ENCODE measurements at regions not wholly inside any gene's neighbourhood (a gene's known extent, or its start where the extent isn't known, plus 50 kb on each side); places are given as distances from the start of the nearest gene placed in this dataset.

DNA sequence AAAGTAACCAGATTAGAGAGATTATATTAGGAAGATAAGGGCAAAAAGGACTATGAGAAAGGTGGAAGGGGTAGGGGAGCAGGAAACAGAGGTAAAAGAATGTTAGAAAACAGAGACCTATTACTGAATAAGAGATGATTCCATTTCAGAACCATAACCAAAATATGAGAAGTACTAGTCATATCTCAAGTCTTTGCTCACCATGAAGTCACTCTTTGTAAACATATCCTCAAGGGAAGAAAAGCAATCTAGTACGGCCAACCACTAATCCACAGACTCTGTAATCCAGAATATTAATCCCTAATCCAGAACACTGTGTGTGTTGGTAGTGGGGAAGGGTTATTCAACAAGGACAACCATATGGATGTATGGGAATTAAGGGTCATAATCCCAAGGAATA is 92.0 kb downstream of the CDCA7 start:
- TF ChIP-seq MYC (IDR thresholded peaks at IDR 0.05; ENCODE audit: low read depth, low read length): no peak
- TF ChIP-seq, protein P1, sequence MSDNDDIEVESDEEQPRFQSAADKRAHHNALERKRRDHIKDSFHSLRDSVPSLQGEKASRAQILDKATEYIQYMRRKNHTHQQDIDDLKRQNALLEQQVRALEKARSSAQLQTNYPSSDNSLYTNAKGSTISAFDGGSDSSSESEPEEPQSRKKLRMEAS (IDR thresholded peaks at IDR 0.05; ENCODE audit: low read depth, low read length): no peak
- TF ChIP-seq POLR2A (IDR thresholded peaks at IDR 0.05; ENCODE audit: extremely low read depth, insufficient read length): no peak
- TF ChIP-seq, protein P2, sequence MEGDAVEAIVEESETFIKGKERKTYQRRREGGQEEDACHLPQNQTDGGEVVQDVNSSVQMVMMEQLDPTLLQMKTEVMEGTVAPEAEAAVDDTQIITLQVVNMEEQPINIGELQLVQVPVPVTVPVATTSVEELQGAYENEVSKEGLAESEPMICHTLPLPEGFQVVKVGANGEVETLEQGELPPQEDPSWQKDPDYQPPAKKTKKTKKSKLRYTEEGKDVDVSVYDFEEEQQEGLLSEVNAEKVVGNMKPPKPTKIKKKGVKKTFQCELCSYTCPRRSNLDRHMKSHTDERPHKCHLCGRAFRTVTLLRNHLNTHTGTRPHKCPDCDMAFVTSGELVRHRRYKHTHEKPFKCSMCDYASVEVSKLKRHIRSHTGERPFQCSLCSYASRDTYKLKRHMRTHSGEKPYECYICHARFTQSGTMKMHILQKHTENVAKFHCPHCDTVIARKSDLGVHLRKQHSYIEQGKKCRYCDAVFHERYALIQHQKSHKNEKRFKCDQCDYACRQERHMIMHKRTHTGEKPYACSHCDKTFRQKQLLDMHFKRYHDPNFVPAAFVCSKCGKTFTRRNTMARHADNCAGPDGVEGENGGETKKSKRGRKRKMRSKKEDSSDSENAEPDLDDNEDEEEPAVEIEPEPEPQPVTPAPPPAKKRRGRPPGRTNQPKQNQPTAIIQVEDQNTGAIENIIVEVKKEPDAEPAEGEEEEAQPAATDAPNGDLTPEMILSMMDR (IDR thresholded peaks at IDR 0.05; ENCODE audit: low read depth, low read length): no peak
- no peak for DNase-seq (ENCODE audit: low read depth)
- H3K4me3 ChIP-seq (ENCODE audit: low read depth, low read length): no peak overlapping the region

DNA sequence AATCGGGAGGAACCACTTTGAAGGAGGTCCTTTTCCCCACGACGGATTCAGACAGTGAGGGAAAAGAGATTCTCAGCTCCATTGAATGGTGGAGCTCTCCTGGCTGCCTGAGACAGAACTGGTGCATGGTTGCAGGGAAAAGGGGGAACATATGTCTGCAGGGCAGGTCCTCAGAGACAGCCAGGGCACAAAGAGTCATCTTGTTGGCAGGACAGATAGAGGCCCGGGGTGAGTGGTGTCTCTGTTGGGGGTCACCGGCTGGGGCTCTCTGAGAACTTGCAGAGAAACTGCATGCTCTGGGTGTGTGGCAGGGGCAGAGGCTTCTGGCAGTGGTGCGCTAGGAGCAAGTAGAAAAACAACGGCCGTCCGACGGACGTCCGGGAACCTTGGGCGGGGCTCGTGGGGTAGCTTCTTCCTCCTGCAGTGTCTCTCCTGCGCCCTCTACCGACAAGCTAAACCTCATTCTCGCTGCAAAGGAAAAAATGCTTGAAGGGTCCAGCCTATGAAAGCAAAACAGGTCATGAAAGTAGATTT is 94.3 kb downstream of the CDCA7 start:
- DNase-seq (ENCODE audit: low read depth): peak; percentile 93
- TF ChIP-seq, protein P2 (IDR thresholded peaks at IDR 0.05; ENCODE audit: low read depth, low read length): peak; percentile 94
- TF ChIP-seq, protein P1 (IDR thresholded peaks at IDR 0.05; ENCODE audit: low read depth, low read length): no peak
- TF ChIP-seq POLR2A (IDR thresholded peaks at IDR 0.05; ENCODE audit: extremely low read depth, insufficient read length) (peak; percentile 70), MYC (IDR thresholded peaks at IDR 0.05; ENCODE audit: low read depth, low read length) (no peak)
- peak overlapping the region; percentile 22 for H3K4me3 ChIP-seq (ENCODE audit: low read depth, low read length)

DNA sequence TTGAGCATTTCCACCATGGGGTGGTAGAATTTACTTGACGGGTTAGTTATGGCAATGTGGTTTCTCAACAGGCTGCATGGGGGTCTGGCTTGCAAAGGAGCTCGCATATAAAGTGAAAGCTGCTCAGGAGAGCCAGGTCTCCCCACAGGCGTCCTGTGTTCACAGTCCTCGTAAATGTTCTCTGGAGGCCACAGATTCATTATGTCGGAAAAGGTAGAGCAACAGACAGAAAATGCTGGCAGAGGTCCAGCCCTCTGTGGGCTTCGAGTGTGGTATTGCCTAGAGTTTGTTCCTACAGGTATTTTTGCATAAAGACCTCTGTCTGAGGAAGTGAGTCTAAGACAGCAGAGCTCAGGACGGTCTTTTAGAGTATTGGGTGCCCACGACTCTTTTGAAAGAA is 96.4 kb downstream of the CDCA7 start:
- H3K4me3 ChIP-seq (ENCODE audit: low read depth, low read length): no peak overlapping the region
- DNase-seq (ENCODE audit: low read depth): no peak
- TF ChIP-seq, protein P2 (IDR thresholded peaks at IDR 0.05; ENCODE audit: low read depth, low read length): no peak
- TF ChIP-seq MYC (IDR thresholded peaks at IDR 0.05; ENCODE audit: low read depth, low read length) (no peak), POLR2A (IDR thresholded peaks at IDR 0.05; ENCODE audit: extremely low read depth, insufficient read length) (no peak)
- TF ChIP-seq, protein P1 (IDR thresholded peaks at IDR 0.05; ENCODE audit: low read depth, low read length): no peak

DNA sequence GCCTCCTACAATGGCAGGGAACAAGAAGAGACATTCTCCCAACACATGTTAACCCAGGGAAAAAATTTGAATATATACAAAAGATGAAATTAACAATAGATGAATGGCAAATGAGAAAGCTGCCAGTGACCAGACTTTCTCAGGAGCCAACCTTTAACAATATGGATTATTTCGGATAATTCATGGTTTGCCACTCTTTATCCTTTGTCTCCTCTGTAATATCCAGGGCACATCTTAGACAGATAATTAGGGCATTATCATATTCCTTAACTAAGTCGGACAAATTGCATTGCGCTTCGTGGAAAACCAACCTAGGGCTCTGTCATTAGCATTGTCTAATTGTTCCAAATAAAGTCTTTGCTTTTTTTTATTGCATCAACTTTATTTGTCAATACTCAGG is 97.3 kb downstream of the CDCA7 start:
- TF ChIP-seq, protein P1 (IDR thresholded peaks at IDR 0.05; ENCODE audit: low read depth, low read length): no peak
- TF ChIP-seq POLR2A (IDR thresholded peaks at IDR 0.05; ENCODE audit: extremely low read depth, insufficient read length): no peak
- TF ChIP-seq, protein P2 (IDR thresholded peaks at IDR 0.05; ENCODE audit: low read depth, low read length): no peak
- TF ChIP-seq MYC (IDR thresholded peaks at IDR 0.05; ENCODE audit: low read depth, low read length): no peak
- H3K4me3 ChIP-seq (ENCODE audit: low read depth, low read length): no peak overlapping the region
- no peak for DNase-seq (ENCODE audit: low read depth)

DNA sequence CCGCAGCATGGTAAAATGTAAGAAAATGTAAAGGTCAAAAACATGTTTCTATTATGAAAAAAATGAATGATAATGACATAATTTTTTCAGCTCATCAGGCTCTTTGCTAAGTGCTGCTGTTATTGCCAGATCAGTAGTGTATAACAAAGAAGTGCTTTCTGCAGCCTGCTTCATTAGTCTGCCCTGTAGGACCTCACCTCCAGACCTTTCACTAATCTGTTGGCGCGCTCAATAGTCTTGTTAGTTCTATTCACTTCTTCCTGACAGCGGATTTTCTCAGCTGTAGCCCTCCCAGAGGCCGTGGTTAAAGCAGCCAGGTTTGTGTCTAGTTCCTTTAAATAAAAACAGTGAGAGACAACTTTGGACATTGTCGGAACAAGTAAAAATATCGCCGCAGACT is 97.7 kb downstream of the CDCA7 start:
- TF ChIP-seq, protein P2 (IDR thresholded peaks at IDR 0.05; ENCODE audit: low read depth, low read length): no peak
- TF ChIP-seq, protein P1 (IDR thresholded peaks at IDR 0.05; ENCODE audit: low read depth, low read length): no peak
- TF ChIP-seq MYC (IDR thresholded peaks at IDR 0.05; ENCODE audit: low read depth, low read length) (no peak), POLR2A (IDR thresholded peaks at IDR 0.05; ENCODE audit: extremely low read depth, insufficient read length) (no peak)
- no peak overlapping the region for H3K4me3 ChIP-seq (ENCODE audit: low read depth, low read length)
- no peak for DNase-seq (ENCODE audit: low read depth)

Measured in NB4 (cell line).